AG04449 (cell line): ENCODE measurements at regions not wholly inside any gene's neighbourhood (a gene's known extent, or its start where the extent isn't known, plus 50 kb on each side); places are given as distances from the start of the nearest gene placed in this dataset.

Source experiments
- CTCF ChIA-PET: fragments of 350-600 bp; formaldehyde crosslinking; extraction: SDS; loops from one replicate; lab custom pipeline; 2021; ENCODE audit warnings: antibody characterized with exemption; lab: Yijun Ruan, JAX
- POLR2A ChIA-PET: fragments of 400-600, 350-600 bp; formaldehyde crosslinking; extraction: SDS; loops from one replicate; lab custom pipeline; 2020; ENCODE audit warnings: antibody characterized with exemption, inconsistent platforms; lab: Yijun Ruan, JAX
- DNase-seq: peaks from one replicate; pipeline ENCODE4 v3.0.0-alpha.2; 2010; ENCODE audit warnings: low read depth, low spot score
- H3K4me3 ChIP-seq: 2 replicates; pipeline ENCODE4 v1.5.1; 2011; ENCODE audit warnings: low read depth, mild to moderate bottlenecking, control low read depth, low read length
- CTCF ChIP-seq: IDR thresholded peaks from one replicate; pipeline ENCODE4 v1.5.1; 2011; ENCODE audit warnings: mild to moderate bottlenecking, moderate library complexity, low read length, control low read depth, inconsistent platforms; ENCODE audit not compliant: insufficient read depth; ENCODE audit errors: missing control alignments

- TF ChIP-seq CTCF: no peak
- ChIA-PET CTCF (interaction anchor here (0.9 kb wide), 1 partner anchor 11 kb away, joined by 4 read pairs; no protein-coding TSS in a partner anchor), POLR2A (no interaction called here)
- no peak overlapping the region for H3K4me3 ChIP-seq
- no peak for DNase-seq
Observed at GRCh38 chr2:120791962-120792297, 56.3 kb downstream of the GLI2 start.

GRCh38 chr2:120793682-120794403 is 58.2 kb downstream of the GLI2 start:
- DNase-seq: no peak
- no peak overlapping the region for H3K4me3 ChIP-seq
- CTCF ChIA-PET: interaction anchor here (0.7 to 2.3 kb wide), 7 partner anchors 11 to 286 kb away, joined by 3 to 8 read pairs (median 3); no protein-coding TSS in a partner anchor
- no peak for TF ChIP-seq CTCF
- POLR2A ChIA-PET: interaction anchor here (0.9 kb wide), 1 partner anchor 57 kb away, joined by 4 read pairs; no protein-coding TSS in a partner anchor

- no peak for DNase-seq
- no peak for TF ChIP-seq CTCF
- H3K4me3 ChIP-seq: no peak overlapping the region
- ChIA-PET POLR2A (interaction anchor here (0.6 to 1.1 kb wide), 2 partner anchors 11 to 14 kb away, joined by 3 read pairs; no protein-coding TSS in a partner anchor), CTCF (interaction anchor here (1.4 to 2.3 kb wide), 3 partner anchors 12 to 277 kb away, joined by 4 to 8 read pairs (median 8); no protein-coding TSS in a partner anchor)
Observed at GRCh38 chr2:120794716-120795115, 59.0 kb downstream of the GLI2 start.

- CTCF ChIA-PET: interaction anchor here (0.9 to 1.4 kb wide), 2 partner anchors 14 to 275 kb away, joined by 3 to 4 read pairs; no protein-coding TSS in a partner anchor
- no peak for TF ChIP-seq CTCF
- no peak for DNase-seq
- H3K4me3 ChIP-seq: no peak overlapping the region
- POLR2A ChIA-PET: interaction anchor here (1.1 kb wide), 1 partner anchor 16 kb away, joined by 3 read pairs; no protein-coding TSS in a partner anchor
Observed at GRCh38 chr2:120796094-120796493, 60.4 kb downstream of the GLI2 start.

- ChIA-PET POLR2A (no interaction called here), CTCF (interaction anchor here (1.1 kb wide), 1 partner anchor 278 kb away, joined by 3 read pairs; no protein-coding TSS in a partner anchor)
- no peak for TF ChIP-seq CTCF
- no peak for DNase-seq
- peak overlapping the region; percentile 39 for H3K4me3 ChIP-seq
Observed at GRCh38 chr2:120797421-120798221, 62.0 kb downstream of the GLI2 start.
